Lower leg skin (tissue), 4 donors: ENCODE measurements at regions not wholly inside any gene's neighbourhood (a gene's known extent, or its start where the extent isn't known, plus 50 kb on each side); places are given as distances from the start of the nearest gene placed in this dataset.

Experiments used
- DNase-seq, 2 donors: peaks; one replicate each; pipeline ENCODE4 v3.0.0-alpha.2; 2019; ENCODE audit warnings: low spot score in 2 of 2
- H3K4me3 ChIP-seq: fragments of 200-600 bp; sonication (generic); 2 replicates; pipeline ENCODE4 v1.5.1; 2017; ENCODE audit warnings: mild to moderate bottlenecking, low read depth; ENCODE audit not compliant: poor library complexity, severe bottlenecking
- POLR2A ChIP-seq, 2 donors: fragments of 450-650 bp; IDR thresholded peaks; one replicate each; pipeline ENCODE4 v1.6.1; 2016 to 2017; ENCODE audit warnings: antibody characterized with exemption in 2 of 2, mild to moderate bottlenecking in 1 of 2, moderate library complexity in 1 of 2
- WGBS, 2 donors: methylation state at CpG; one replicate each; pipeline ENCODE4 v1.1.5; 2018; 5-methylcytosine and 5-hydroxymethylcytosine counted together
- intact Hi-C: fragments of 100-400 bp; cut with DNase I; formaldehyde crosslinking; loops from one replicate; pipeline ENCODE4 v1.15.0; 2023; ENCODE audit warnings: low total_unique reads
- TF ChIP-seq, protein P1 (sequence below), 3 donors: fragments of 450-650 bp; IDR thresholded peaks; one replicate each; pipeline ENCODE4 v1.5.1; 2016; ENCODE audit warnings: antibody characterized with exemption in 3 of 3, mild to moderate bottlenecking in 3 of 3, moderate library complexity in 2 of 3

DNA sequence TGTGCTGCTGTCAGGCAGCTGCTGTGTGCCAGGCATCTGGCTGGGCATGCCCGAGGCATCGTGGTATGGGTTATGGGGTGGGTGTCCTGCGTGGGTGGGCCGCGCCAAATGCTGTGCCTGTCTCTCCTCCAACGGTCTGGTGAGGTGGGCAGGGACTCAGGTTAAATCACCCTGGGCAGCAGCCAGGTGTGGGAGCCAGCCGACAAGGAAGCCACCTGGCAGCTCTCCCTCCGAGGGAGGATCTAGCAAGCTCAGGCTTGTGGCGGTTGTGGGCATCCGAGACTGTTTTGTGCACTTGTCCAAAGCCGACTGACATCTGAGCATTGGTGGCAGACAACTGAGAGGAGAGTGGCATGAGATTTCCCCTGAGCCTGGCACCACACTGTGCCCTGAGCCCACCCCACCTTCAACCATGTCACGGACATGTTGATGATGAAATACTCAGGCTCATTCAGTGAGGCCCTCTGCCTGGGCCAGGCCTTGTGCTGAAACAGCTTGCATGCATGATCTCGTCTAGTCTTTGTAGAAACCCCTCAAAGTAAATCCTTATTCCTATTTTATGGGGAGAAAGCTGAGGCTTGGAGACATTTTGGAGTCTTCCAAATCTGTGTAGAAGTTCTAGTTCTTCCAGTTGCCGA, 181.8 kb upstream of the MYL2 start:
- no peak overlapping the region for H3K4me3 ChIP-seq
- intact Hi-C loops, result no loop called here
- WGBS, 2 donors, result 47 to 48% methylated on average over 10 to 13 of the region's 14 CpGs
- TF ChIP-seq, protein P1, sequence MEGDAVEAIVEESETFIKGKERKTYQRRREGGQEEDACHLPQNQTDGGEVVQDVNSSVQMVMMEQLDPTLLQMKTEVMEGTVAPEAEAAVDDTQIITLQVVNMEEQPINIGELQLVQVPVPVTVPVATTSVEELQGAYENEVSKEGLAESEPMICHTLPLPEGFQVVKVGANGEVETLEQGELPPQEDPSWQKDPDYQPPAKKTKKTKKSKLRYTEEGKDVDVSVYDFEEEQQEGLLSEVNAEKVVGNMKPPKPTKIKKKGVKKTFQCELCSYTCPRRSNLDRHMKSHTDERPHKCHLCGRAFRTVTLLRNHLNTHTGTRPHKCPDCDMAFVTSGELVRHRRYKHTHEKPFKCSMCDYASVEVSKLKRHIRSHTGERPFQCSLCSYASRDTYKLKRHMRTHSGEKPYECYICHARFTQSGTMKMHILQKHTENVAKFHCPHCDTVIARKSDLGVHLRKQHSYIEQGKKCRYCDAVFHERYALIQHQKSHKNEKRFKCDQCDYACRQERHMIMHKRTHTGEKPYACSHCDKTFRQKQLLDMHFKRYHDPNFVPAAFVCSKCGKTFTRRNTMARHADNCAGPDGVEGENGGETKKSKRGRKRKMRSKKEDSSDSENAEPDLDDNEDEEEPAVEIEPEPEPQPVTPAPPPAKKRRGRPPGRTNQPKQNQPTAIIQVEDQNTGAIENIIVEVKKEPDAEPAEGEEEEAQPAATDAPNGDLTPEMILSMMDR (IDR thresholded peaks at IDR 0.05), result no peak
- no peak for TF ChIP-seq POLR2A (IDR thresholded peaks at IDR 0.05)
- no peak for DNase-seq

DNA sequence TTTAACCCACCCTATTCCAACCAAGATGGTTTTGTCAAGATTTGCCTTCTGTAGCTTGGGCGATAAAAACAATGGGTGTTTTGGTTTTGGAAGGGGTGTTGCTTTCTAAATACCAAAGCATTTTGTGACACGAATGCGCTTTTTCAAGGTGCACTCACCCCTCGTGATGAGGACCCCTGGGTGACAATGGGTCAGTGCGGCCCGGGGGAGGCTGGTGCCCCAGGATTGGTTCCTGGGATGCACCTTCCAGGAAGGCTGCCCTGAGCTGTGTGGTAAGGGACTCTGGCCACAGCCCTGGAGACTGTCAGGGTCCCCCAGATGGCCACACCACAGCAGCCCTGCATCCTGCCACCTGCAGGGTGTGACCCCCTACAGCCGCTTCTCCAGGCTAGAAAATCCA, 180.6 kb upstream of the MYL2 start:
- DNase-seq, result no peak
- no peak overlapping the region for H3K4me3 ChIP-seq
- no peak for TF ChIP-seq POLR2A (IDR thresholded peaks at IDR 0.05)
- TF ChIP-seq, protein P1 (IDR thresholded peaks at IDR 0.05), result no peak
- intact Hi-C loops, result no loop called here
- 80 to 87% methylated on average over 7 of the region's 7 CpGs for whole genome bisulfite sequencing, 2 donors

DNA sequence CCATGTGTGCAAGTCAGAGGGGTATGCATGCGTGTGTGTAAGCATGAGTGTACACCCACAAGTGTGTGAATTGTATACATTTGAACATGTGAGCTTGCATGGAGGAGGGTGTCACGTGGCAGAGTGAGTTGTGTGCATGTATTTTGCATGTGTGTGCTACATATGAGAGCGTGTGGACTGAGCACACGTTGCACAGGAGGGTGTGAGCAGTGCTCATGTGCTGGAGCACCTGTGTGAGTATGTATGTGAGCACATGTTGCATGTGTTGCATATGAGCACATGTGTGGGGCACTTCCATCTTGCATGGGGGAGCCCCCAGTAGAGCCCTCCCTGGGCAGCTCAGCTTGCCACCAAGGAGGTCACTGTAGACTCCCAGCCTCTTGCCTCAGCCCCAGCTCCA, 180.2 kb upstream of the MYL2 start:
- no peak for DNase-seq
- intact Hi-C loops, result no loop called here
- H3K4me3 ChIP-seq, result no peak overlapping the region
- TF ChIP-seq, protein P1 (IDR thresholded peaks at IDR 0.05), result no peak
- no peak for TF ChIP-seq POLR2A (IDR thresholded peaks at IDR 0.05)
- 69 to 78% methylated on average over 4 of the region's 4 CpGs for WGBS, 2 donors

DNA sequence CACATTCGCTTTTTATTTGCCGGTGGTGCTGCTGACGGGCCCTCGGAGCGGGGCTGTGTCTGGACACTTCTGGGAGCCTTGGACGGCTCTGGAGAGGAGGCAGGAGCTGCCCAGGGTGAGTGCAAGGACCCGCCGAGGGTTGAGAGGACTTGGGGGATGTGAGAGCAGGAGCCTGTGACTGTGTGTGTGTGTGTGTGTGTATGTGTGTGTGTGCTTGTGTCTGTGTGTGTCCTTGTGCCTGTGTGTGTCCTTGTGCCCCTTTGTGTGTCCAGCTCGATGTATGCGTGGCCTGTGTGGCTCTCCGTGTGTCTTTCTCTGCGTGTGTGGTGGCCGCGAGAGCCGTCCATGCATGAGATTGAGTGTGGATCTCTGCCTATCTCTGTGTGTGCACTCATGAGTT, 179.6 kb upstream of the MYL2 start:
- no peak for TF ChIP-seq POLR2A (IDR thresholded peaks at IDR 0.05)
- TF ChIP-seq, protein P1 (IDR thresholded peaks at IDR 0.05), result no peak
- H3K4me3 ChIP-seq, result no peak overlapping the region
- WGBS, 2 donors, result 80 to 84% methylated on average over 15 of the region's 15 CpGs
- no peak for DNase-seq
- intact Hi-C loops, result no loop called here

DNA sequence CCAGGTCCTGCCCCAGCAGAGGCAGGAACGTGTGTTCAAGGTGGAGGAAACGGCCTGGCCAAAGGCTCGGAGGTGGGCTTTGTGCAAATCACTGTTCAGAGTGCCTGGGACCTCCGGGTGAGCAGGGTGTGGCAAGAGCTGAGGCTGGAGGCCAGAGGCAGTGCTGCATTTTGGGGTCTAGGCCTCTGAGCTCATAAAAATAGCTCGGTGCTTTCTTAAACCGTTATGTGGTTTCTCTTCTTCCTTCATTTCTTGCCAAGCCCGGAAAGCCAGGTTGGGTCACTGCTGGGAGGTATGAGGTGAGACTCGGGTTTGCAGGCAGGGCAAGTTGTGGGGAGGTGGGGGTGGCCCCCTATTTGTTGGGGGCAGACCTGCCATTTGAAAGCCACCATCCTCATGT, 178.8 kb upstream of the MYL2 start:
- TF ChIP-seq POLR2A (IDR thresholded peaks at IDR 0.05), result no peak
- TF ChIP-seq, protein P1 (IDR thresholded peaks at IDR 0.05), result no peak
- no peak overlapping the region for H3K4me3 ChIP-seq
- no peak for DNase-seq
- WGBS, 2 donors, result 52 to 56% methylated on average over 8 of the region's 8 CpGs
- intact Hi-C loops, result no loop called here
